ENCODE measurements at regions not wholly inside any gene's neighbourhood (a gene's known extent, or its start where the extent isn't known, plus 50 kb on each side); places are given as distances from the start of the nearest gene placed in this dataset.

- DNase-seq (ENCODE audit: low read depth, low spot score) = no peak
Measured at GRCh38 chr1:221822591-221822990, 80.7 kb upstream of the DUSP10 start.

GRCh38 chr1:221816899-221817298, 75.0 kb upstream of the DUSP10 start:
- peak; percentile 88 for DNase-seq (ENCODE audit: low read depth, low spot score)

- DNase-seq (ENCODE audit: low read depth, low spot score) = no peak
Measured at GRCh38 chr1:221815660-221816059, 73.8 kb upstream of the DUSP10 start.

- DNase-seq (ENCODE audit: low read depth, low spot score) = no peak
Measured at GRCh38 chr1:221813887-221814286, 72.0 kb upstream of the DUSP10 start.

GRCh38 chr1:221812905-221813597, 71.2 kb upstream of the DUSP10 start:
- no peak for DNase-seq (ENCODE audit: low read depth, low spot score)

- DNase-seq (ENCODE audit: low read depth, low spot score) = no peak
Measured at GRCh38 chr1:221812088-221812752, 70.3 kb upstream of the DUSP10 start.

DNA sequence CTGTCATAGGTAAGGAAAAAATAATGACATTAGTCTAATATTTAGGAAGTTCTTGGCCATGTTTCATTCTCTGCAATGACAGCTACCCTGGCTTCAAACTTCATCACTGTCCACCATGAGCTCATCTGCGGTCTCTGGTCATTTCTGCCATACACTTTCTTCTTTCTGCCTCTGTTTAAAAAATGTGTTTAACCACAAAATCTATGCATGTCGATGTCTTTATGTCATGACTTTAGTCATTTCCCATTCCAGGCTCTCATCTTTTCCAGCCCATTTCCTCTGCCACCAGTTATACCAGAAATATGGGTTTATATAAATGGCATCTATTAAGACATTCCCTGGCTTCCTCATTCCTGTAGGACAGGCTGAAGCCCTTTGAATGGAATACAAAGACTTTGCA, 68.5 kb upstream of the DUSP10 start:
- DNase-seq (ENCODE audit: low read depth, low spot score) = peak; percentile 42

- DNase-seq (ENCODE audit: low read depth, low spot score) = no peak
Measured at GRCh38 chr1:221809091-221810029, 67.5 kb upstream of the DUSP10 start.

- DNase-seq (ENCODE audit: low read depth, low spot score) = no peak
Measured at GRCh38 chr1:221806984-221807383, 65.1 kb upstream of the DUSP10 start.

- DNase-seq (ENCODE audit: low read depth, low spot score) = no peak
Measured at GRCh38 chr1:221806236-221806635, 64.3 kb upstream of the DUSP10 start.

DNA sequence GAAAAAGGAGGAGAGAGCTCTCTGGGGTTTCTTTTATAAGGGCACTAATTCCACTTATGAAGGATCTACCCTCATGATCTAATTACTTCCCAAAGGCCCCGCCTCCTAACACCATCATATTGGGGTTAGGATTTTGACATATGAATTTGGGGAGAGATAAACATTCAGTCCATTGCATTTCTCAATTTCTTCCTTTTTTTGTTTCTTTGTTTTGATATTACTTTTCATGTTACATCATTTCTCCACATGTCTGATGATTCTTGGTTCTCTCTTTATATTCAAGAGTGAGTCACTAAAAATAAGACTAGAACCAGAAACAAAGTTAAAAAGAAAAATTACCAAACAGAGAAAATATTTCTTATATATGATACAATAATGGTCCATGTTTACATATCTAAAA, 63.2 kb upstream of the DUSP10 start:
- DNase-seq (ENCODE audit: low read depth, low spot score) = no peak

GRCh38 chr1:221804303-221804702, 62.4 kb upstream of the DUSP10 start:
- no peak for DNase-seq (ENCODE audit: low read depth, low spot score)

GRCh38 chr1:221801773-221802516, 60.1 kb upstream of the DUSP10 start:
- DNase-seq (ENCODE audit: low read depth, low spot score) = peak; percentile 47

DNA sequence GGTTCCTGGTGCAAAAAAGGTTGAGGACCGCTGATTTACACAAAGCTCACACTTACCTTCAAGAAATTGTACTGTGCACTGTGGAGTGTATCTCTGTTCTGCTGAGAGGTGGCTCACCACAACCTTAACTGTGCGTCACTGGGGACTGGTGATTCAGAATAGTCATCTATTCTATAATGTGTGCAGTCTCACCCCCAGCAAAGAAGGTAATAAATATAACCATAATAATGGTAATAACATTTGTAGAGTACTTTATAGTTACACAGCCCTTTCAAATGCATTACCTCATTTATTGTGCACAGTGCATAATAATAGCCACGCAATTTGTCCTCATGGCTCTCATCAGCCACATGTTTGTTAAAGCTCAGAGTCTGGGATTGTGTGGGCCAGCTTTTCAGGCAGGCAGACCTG, 59.4 kb upstream of the DUSP10 start:
- DNase-seq (ENCODE audit: low read depth, low spot score) = no peak

DNA sequence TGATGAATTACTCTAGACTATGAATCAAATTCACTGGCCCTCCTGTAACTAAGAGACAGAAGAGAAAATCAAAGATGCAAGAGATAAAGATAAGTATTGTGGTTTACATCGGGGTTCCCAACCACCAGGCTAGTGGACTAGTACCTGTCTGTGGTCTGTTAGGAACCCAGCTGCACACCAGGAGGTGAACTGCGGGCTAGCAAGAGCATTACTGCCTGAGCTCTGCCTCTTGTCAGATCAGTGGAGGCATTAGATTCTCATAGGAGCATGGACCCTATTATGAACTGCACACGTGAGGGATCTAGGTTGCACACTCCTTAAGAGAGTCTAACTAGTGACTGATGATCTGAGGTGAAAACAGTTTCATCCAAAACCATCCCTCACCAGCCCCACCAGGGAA, 58.9 kb upstream of the DUSP10 start:
- no peak for DNase-seq (ENCODE audit: low read depth, low spot score)

DNA sequence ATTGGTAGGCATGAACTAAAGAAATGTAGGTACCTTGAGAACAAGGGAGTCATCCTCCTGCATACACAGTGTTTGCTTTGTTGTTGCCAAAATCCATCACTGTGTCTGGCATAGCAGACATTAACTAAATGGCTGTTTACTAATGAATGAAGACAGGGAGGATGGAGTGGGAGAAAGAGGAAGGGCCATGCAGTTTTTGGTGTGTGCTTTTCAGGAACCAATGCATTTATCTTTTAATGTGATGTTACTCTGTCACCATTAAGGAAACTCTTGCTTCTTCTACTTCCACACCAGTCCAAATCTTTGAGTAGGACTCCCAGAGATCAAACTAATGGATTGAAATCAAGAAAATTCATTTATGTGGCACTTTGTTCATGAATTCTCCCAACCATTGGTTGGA, 55.6 kb upstream of the DUSP10 start:
- no peak for DNase-seq (ENCODE audit: low read depth, low spot score)

DNA sequence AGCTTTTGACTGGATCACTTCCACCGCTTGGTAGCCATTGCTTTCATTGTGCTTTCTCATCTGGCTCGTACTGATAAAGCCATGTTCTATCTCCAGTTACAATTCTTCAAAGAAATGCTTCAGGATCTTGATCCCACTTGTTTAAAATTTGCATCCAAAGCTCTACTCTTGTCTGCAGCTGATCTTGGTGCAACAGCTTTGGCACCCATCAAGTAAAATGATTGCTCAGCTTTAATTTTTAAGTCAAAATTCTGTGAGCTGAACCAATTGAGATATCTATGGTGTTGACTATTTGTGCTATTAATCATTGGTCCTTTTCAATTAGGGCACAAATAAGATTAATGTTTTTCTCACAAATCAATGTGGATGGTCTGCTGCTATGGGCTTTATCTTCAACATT, 54.8 kb upstream of the DUSP10 start:
- DNase-seq (ENCODE audit: low read depth, low spot score) = no peak

GRCh38 chr1:221795380-221795779, 53.5 kb upstream of the DUSP10 start:
- DNase-seq (ENCODE audit: low read depth, low spot score) = no peak

DNA sequence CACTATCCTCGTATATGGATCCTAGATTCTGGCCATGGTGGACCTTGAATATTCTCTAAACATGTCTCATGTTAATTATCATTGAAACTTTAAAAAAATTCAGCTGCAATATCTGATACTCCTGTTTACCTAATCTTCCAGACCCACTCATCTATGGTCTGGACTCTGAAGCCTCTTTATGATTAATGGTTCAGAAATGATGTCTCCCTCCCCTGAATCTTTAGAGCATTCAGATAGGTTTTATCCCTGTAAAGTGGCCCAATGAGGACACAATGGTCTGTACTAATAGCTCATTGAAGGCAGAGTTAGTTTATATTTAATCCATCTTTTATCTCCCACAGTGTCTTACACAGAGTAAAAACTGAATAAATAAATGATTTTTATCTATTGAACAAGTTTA, 53.0 kb upstream of the DUSP10 start:
- no peak for DNase-seq (ENCODE audit: low read depth, low spot score)

DNA sequence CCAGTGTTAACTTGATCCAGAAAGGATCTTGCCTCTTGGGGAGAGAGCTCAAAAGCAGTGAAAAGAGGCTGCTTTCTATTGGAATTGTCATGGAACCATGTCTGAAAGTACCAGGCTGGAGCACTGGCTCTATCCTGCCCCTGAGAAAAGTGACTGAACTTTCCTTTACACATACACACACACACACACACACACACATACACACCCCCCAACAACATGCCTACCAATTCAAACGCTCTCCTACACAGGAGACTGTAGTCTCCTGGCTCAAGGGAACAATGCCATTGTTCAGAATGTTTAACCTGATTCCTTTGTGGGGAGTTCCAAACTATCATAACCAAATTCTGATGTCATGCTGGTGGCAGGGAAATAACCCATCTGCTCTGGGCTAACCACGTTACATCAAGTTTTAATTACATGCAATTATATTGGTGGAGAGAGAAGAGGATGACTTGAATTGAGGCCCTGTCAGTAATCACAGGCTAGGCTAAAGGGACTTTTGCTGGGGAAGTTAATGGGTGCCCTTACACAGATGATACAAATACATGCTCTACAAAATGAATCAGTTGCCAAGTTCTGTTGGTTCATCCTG, 52.3 kb upstream of the DUSP10 start:
- DNase-seq (ENCODE audit: low read depth, low spot score) = peak; percentile 35

GRCh38 chr1:221793439-221794078, 51.7 kb upstream of the DUSP10 start:
- no peak for DNase-seq (ENCODE audit: low read depth, low spot score)

Measured in astrocyte of the hippocampus (primary cell).